ENCODE measurements at regions not wholly inside any gene's neighbourhood (a gene's known extent, or its start where the extent isn't known, plus 50 kb on each side); places are given as distances from the start of the nearest gene placed in this dataset.

GRCh38 chr10:118491055-118491454 is 104.4 kb downstream of the PRLHR start:
- no peak for TF ChIP-seq CTCF (IDR thresholded peaks at IDR 0.05)
- TF ChIP-seq POLR2A (IDR thresholded peaks at IDR 0.05) = no peak
- TF ChIP-seq POLR2AphosphoS5 (IDR thresholded peaks at IDR 0.05) = no peak
